ENCODE measurements at regions not wholly inside any gene's neighbourhood (a gene's known extent, or its start where the extent isn't known, plus 50 kb on each side); places are given as distances from the start of the nearest gene placed in this dataset.

DNA sequence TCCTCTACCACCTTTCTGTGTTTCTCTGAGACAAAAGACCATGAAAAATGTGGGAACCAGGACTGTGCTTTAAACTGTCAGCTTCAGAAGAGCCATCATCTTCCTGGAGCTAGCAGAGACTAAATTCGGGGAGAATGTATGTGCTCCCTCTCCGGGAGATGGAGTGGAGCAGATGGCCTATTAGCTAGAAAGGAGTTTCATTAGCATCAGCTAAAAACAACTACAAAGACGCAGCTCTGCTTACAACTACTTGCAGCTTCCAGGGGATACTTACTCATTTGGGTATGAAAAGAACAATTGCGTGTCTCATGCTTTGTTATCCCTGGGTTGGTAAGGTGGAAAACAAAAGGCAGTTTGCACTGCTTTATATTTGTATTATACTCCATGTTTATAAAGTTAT lies 159.6 kb downstream of the MFSD1 start:
- no peak for DNase-seq (ENCODE audit: low read depth)
- TF ChIP-seq, protein P1, sequence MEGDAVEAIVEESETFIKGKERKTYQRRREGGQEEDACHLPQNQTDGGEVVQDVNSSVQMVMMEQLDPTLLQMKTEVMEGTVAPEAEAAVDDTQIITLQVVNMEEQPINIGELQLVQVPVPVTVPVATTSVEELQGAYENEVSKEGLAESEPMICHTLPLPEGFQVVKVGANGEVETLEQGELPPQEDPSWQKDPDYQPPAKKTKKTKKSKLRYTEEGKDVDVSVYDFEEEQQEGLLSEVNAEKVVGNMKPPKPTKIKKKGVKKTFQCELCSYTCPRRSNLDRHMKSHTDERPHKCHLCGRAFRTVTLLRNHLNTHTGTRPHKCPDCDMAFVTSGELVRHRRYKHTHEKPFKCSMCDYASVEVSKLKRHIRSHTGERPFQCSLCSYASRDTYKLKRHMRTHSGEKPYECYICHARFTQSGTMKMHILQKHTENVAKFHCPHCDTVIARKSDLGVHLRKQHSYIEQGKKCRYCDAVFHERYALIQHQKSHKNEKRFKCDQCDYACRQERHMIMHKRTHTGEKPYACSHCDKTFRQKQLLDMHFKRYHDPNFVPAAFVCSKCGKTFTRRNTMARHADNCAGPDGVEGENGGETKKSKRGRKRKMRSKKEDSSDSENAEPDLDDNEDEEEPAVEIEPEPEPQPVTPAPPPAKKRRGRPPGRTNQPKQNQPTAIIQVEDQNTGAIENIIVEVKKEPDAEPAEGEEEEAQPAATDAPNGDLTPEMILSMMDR (IDR thresholded peaks at IDR 0.05; ENCODE audit: insufficient read depth, low read length): no peak

DNA sequence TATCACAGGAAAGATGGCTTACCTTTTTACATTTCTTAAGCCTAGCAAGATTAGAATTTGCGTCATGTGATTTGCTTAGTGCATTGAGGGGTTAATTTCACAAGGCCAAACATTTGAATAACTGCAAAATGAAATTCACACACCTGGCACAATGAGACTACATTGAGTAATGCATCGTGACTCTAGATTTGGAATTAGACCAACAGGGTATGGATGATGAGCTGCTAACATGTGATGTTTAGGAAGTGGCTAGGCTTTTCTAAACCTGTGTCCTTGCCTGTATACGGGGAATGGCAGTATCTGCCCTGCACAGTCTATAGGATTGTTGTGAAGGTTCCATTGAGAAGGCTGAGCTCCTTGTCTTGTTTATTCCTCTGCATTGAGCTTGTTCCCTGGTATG lies 160.1 kb downstream of the MFSD1 start:
- H3K4me3 ChIP-seq (ENCODE audit: low read depth, low read length): no peak overlapping the region
- no peak for DNase-seq (ENCODE audit: low read depth)
- TF ChIP-seq, protein P1 (IDR thresholded peaks at IDR 0.05; ENCODE audit: insufficient read depth, low read length): no peak

More for the DNA sequence above, 159.6 kb downstream of the MFSD1 start:
- H3K4me3 ChIP-seq (ENCODE audit: low read depth, low read length): no peak overlapping the region

DNA sequence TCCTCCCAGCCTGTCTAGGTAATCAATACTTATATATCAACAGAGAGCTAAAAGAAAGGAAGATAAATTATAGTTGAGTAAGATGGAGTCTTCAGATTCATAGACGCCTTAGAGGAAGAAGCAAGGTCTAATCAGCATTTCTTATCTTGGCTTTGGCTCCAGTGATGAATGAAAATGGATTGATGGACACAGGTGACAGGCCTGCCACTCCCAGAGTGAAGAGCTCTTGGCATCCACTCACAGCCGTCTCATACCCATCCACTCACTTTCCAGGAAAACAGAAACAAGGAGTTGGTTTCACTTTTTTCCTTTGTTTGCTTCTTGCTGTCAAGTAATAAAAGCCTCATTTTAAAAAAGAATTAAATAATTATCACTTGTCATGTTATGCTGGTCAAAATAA lies 168.2 kb downstream of the MFSD1 start:
- TF ChIP-seq, protein P1 (IDR thresholded peaks at IDR 0.05; ENCODE audit: insufficient read depth, low read length): no peak
- DNase-seq (ENCODE audit: low read depth): no peak
- no peak overlapping the region for H3K4me3 ChIP-seq (ENCODE audit: low read depth, low read length)

DNA sequence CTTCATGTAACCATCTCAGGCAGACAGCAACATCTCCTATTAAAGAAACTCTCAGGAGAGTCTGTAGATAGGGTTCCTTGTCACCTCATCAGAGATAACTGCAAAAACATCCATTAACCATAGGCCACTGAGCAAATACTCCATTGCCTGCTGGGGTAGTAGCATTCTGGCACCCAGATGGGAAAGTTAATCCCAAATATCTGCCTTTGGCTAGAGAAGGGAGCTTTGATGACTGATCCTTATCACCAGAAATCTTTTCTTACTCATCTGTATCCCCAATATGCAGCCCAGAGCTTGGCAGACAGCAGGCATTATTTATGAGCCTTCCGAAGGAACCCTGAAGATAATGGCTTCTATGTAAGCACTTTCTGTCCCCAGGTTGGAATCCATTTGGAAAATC lies 173.1 kb downstream of the MFSD1 start:
- DNase-seq (ENCODE audit: low read depth): no peak
- H3K4me3 ChIP-seq (ENCODE audit: low read depth, low read length): no peak overlapping the region
- TF ChIP-seq, protein P1 (IDR thresholded peaks at IDR 0.05; ENCODE audit: insufficient read depth, low read length): no peak

DNA sequence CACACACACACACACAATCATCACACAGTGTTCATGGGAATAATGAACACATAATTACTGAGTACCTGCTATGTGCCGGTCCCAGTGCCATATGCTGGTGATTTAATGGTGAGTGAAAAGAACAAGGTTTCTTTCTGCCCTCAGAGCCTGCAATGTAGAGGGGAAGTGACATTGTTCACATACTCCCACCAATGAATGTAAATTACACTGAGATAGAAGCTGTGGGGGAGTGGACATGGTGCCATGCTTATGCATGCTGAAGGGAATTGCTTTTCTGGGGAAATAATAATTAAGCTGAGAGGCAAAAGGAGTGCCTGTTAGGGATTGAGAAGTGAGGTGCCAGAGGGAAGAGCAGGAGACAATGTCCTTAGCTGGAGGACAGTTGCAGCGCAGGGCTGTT lies 175.1 kb downstream of the MFSD1 start:
- no peak overlapping the region for H3K4me3 ChIP-seq (ENCODE audit: low read depth, low read length)
- TF ChIP-seq, protein P1 (IDR thresholded peaks at IDR 0.05; ENCODE audit: insufficient read depth, low read length): no peak
- no peak for DNase-seq (ENCODE audit: low read depth)

DNA sequence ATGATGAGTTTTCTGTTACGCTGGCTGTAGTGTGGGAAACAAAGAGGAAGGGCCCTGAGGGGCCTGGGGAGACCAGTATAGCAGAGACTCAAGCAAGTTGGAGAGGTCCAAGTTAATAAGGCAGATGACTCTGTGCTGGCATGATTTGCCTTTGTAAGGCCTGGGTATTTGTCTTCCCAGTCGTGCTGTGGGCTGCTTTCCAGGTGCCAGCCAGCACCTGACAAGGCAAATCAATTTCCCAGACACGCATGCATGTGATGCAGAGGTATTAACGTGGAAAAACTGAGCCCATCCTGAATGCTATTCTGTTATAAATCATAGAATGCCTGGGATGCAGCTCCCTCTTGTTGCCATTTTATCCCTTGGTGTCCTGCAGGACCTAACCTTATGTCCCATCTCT lies 175.6 kb downstream of the MFSD1 start:
- H3K4me3 ChIP-seq (ENCODE audit: low read depth, low read length): no peak overlapping the region
- TF ChIP-seq, protein P1 (IDR thresholded peaks at IDR 0.05; ENCODE audit: insufficient read depth, low read length): no peak
- DNase-seq (ENCODE audit: low read depth): no peak
